GM21423 (cell line): ENCODE measurements at regions not wholly inside any gene's neighbourhood (a gene's known extent, or its start where the extent isn't known, plus 50 kb on each side); places are given as distances from the start of the nearest gene placed in this dataset.

Experiments
- ATAC-seq: cut with Tn5 transposase; IDR thresholded peaks from one replicate; pipeline ENCODE4 v1.9.1; 2021; ENCODE audit warnings: mild to moderate bottlenecking, moderate library complexity; ENCODE audit not compliant: unreplicated experiment

GRCh38 chr17:14510136-14510535 is 209.3 kb downstream of the HS3ST3B1 start:
- no peak for ATAC-seq

GRCh38 chr17:14508156-14508555 is 207.3 kb downstream of the HS3ST3B1 start:
- ATAC-seq = no peak

GRCh38 chr17:14506364-14506763 is 205.5 kb downstream of the HS3ST3B1 start:
- no peak for ATAC-seq

GRCh38 chr17:14505606-14506005 is 204.7 kb downstream of the HS3ST3B1 start:
- ATAC-seq = no peak

- no peak for ATAC-seq
Measured at GRCh38 chr17:14499976-14500375, 199.1 kb downstream of the HS3ST3B1 start.

- ATAC-seq = no peak
Measured at GRCh38 chr17:14498812-14499211, 197.9 kb downstream of the HS3ST3B1 start.

GRCh38 chr17:14494161-14494560 is 193.3 kb downstream of the HS3ST3B1 start:
- no peak for ATAC-seq

GRCh38 chr17:14489986-14490385 is 189.1 kb downstream of the HS3ST3B1 start:
- ATAC-seq = no peak

- no peak for ATAC-seq
Measured at GRCh38 chr17:14488958-14489550, 188.2 kb downstream of the HS3ST3B1 start.

- ATAC-seq = no peak
Measured at GRCh38 chr17:14487068-14487467, 186.2 kb downstream of the HS3ST3B1 start.

GRCh38 chr17:14482715-14483114 is 181.8 kb downstream of the HS3ST3B1 start:
- no peak for ATAC-seq

GRCh38 chr17:14481664-14482063 is 180.8 kb downstream of the HS3ST3B1 start:
- no peak for ATAC-seq

- ATAC-seq = no peak
Measured at GRCh38 chr17:14474591-14474990, 173.7 kb downstream of the HS3ST3B1 start.

GRCh38 chr17:14471052-14471451 is 170.2 kb downstream of the HS3ST3B1 start:
- ATAC-seq = no peak

GRCh38 chr17:14470417-14470816 is 169.5 kb downstream of the HS3ST3B1 start:
- ATAC-seq = no peak

- ATAC-seq = no peak
Measured at GRCh38 chr17:14469971-14470370, 169.1 kb downstream of the HS3ST3B1 start.

- ATAC-seq = no peak
Measured at GRCh38 chr17:14468858-14469257, 168.0 kb downstream of the HS3ST3B1 start.

GRCh38 chr17:14461227-14461548 is 160.3 kb downstream of the HS3ST3B1 start:
- ATAC-seq = no peak

- no peak for ATAC-seq
Measured at GRCh38 chr17:14460516-14461226, 159.8 kb downstream of the HS3ST3B1 start.

- no peak for ATAC-seq
Measured at GRCh38 chr17:14459955-14460354, 159.1 kb downstream of the HS3ST3B1 start.

- no peak for ATAC-seq
Measured at GRCh38 chr17:14458724-14459123, 157.8 kb downstream of the HS3ST3B1 start.

- no peak for ATAC-seq
Measured at GRCh38 chr17:14454746-14455145, 153.9 kb downstream of the HS3ST3B1 start.

GRCh38 chr17:14452856-14453255 is 152.0 kb downstream of the HS3ST3B1 start:
- no peak for ATAC-seq
